ENCODE measurements at regions not wholly inside any gene's neighbourhood (a gene's known extent, or its start where the extent isn't known, plus 50 kb on each side); places are given as distances from the start of the nearest gene placed in this dataset.

DNA sequence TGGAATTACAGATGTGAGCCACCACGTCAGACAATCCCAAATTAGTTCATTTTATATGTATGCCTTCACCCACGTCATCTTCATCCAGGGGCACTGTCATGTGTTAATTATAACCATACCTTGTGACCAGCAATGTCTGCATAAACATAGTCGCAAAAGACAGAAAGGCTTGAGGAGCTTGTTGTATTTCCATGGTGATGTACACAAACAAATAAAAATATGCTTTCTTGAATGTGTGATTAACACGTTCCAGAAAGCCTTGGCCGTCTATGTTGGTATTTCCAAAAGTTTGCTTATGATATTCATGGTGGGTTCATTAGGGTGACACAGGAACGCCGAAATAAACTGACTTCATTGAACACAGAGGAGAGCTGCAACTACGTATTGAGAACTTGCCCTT, 524.7 kb upstream of the ZNF717 start:
- TF ChIP-seq CTCF (IDR thresholded peaks at IDR 0.05; ENCODE audit: insufficient read depth, low read length) (no peak), POLR2AphosphoS5 (IDR thresholded peaks at IDR 0.05; ENCODE audit: low read depth) (no peak), GABPA (IDR thresholded peaks at IDR 0.05; ENCODE audit: low read depth) (no peak)
- TF ChIP-seq, protein P1, sequence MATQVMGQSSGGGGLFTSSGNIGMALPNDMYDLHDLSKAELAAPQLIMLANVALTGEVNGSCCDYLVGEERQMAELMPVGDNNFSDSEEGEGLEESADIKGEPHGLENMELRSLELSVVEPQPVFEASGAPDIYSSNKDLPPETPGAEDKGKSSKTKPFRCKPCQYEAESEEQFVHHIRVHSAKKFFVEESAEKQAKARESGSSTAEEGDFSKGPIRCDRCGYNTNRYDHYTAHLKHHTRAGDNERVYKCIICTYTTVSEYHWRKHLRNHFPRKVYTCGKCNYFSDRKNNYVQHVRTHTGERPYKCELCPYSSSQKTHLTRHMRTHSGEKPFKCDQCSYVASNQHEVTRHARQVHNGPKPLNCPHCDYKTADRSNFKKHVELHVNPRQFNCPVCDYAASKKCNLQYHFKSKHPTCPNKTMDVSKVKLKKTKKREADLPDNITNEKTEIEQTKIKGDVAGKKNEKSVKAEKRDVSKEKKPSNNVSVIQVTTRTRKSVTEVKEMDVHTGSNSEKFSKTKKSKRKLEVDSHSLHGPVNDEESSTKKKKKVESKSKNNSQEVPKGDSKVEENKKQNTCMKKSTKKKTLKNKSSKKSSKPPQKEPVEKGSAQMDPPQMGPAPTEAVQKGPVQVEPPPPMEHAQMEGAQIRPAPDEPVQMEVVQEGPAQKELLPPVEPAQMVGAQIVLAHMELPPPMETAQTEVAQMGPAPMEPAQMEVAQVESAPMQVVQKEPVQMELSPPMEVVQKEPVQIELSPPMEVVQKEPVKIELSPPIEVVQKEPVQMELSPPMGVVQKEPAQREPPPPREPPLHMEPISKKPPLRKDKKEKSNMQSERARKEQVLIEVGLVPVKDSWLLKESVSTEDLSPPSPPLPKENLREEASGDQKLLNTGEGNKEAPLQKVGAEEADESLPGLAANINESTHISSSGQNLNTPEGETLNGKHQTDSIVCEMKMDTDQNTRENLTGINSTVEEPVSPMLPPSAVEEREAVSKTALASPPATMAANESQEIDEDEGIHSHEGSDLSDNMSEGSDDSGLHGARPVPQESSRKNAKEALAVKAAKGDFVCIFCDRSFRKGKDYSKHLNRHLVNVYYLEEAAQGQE (IDR thresholded peaks at IDR 0.05; ENCODE audit: insufficient replicate concordance, low read depth), result no peak

Data from HL-60 (cell line).